Fibroblast of upper back skin (primary cell): ENCODE measurements at regions not wholly inside any gene's neighbourhood (a gene's known extent, or its start where the extent isn't known, plus 50 kb on each side); places are given as distances from the start of the nearest gene placed in this dataset.
"Not testable (repeated sequence)": the region's sequence is repeated elsewhere in the genome, so short reads cannot be mapped to it uniquely, and the experiment has no call there.

Experiments
- DNase-seq: peaks from one replicate; pipeline ENCODE4 v3.0.0-alpha.2; 2013

- no peak for DNase-seq
These were observed 62.0 kb downstream of the SKIDA1 start for GRCh38 chr10:21463436-21463835.

- DNase-seq = peak; percentile 53
These were observed 67.2 kb downstream of the SKIDA1 start for GRCh38 chr10:21458126-21458871.

- DNase-seq = no peak
These were observed 69.3 kb downstream of the SKIDA1 start for GRCh38 chr10:21456160-21456559.

GRCh38 chr10:21452203-21452602 lies 73.3 kb downstream of the SKIDA1 start:
- DNase-seq = no peak

- no peak for DNase-seq
These were observed 76.1 kb downstream of the SKIDA1 start for GRCh38 chr10:21449288-21449966.

- DNase-seq = no peak
These were observed 80.3 kb downstream of the SKIDA1 start for GRCh38 chr10:21445163-21445562.

GRCh38 chr10:21441625-21442024 lies 83.9 kb downstream of the SKIDA1 start:
- DNase-seq = no peak

GRCh38 chr10:21438914-21439313 lies 86.6 kb downstream of the SKIDA1 start:
- DNase-seq = not testable (repeated sequence)

- DNase-seq = no peak
These were observed 87.6 kb downstream of the SKIDA1 start for GRCh38 chr10:21437770-21438382.

- DNase-seq = no peak
These were observed 93.2 kb downstream of the SKIDA1 start for GRCh38 chr10:21432266-21432665.

GRCh38 chr10:21431799-21432198 lies 93.7 kb downstream of the SKIDA1 start:
- no peak for DNase-seq

- no peak for DNase-seq
These were observed 97.5 kb downstream of the SKIDA1 start for GRCh38 chr10:21427804-21428481.

GRCh38 chr10:21424459-21424861 lies 101.0 kb downstream of the SKIDA1 start:
- DNase-seq = peak; percentile 94

- DNase-seq = no peak
These were observed 101.6 kb downstream of the SKIDA1 start for GRCh38 chr10:21423850-21424249.

- no peak for DNase-seq
These were observed 102.1 kb downstream of the SKIDA1 start for GRCh38 chr10:21423338-21423737.

GRCh38 chr10:21421794-21422193 lies 103.7 kb downstream of the SKIDA1 start:
- DNase-seq = no peak

- no peak for DNase-seq
These were observed 104.5 kb downstream of the SKIDA1 start for GRCh38 chr10:21421016-21421415.

GRCh38 chr10:21418981-21419576 lies 106.4 kb downstream of the SKIDA1 start:
- peak; percentile 53 for DNase-seq

GRCh38 chr10:21417172-21417712 lies 108.2 kb downstream of the SKIDA1 start:
- no peak for DNase-seq

- DNase-seq = no peak
These were observed 111.8 kb downstream of the SKIDA1 start for GRCh38 chr10:21413680-21414079.

GRCh38 chr10:21413268-21413667 lies 112.2 kb downstream of the SKIDA1 start:
- no peak for DNase-seq

- DNase-seq = peak; percentile 68
These were observed 118.8 kb downstream of the SKIDA1 start for GRCh38 chr10:21406595-21407193.
